ENCODE measurements at regions not wholly inside any gene's neighbourhood (a gene's known extent, or its start where the extent isn't known, plus 50 kb on each side); places are given as distances from the start of the nearest gene placed in this dataset.

- DNase-seq: no peak
Measured at GRCh38 chr7:46468753-46469356, 547.8 kb upstream of the IGFBP3 start.

- DNase-seq: no peak
Measured at GRCh38 chr7:46463170-46463569, 542.1 kb upstream of the IGFBP3 start.

GRCh38 chr7:46461334-46461777, 540.3 kb upstream of the IGFBP3 start:
- no peak for DNase-seq

- DNase-seq: no peak
Measured at GRCh38 chr7:46459942-46460341, 538.9 kb upstream of the IGFBP3 start.

DNA sequence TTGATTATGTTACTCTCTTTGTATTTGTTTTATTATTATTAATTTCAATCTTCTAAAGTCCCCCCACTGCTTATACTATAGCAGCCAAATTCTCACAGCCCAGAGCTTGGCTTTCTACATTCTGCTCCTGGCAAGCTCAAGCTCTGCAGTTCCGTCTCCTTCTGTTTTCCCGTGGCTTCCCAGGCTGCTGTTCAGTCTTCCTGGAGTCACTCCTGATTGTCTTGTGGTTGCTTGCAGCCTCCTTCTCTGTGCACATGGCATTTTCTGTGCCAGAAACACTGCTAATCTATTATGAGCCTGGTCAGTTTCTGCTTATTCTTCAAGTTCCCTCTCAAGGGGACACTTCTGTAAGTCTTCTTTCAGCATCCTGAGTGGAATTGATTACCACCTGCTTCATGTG, 533.7 kb upstream of the IGFBP3 start:
- no peak for DNase-seq

- no peak for DNase-seq
Measured at GRCh38 chr7:46452561-46453135, 531.6 kb upstream of the IGFBP3 start.

GRCh38 chr7:46451846-46452245, 530.8 kb upstream of the IGFBP3 start:
- no peak for DNase-seq

DNA sequence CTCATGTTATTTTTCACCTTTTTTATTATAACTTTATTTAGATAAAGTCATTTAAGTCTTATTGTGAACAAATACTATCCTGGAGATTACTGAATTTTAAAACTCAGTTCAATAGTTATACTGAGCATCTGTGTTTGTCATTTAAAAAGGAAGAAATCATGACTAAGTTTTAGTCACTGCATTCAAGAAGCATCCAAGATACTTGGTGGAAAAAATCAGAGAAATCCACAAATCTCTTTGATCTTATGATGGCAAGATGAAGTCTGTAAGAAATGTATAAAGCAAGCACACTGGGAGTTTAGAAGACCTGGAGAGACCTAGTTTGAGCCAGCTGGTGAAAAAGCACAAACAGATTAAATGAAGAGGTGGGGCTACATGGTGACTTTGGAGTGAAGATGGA, 529.8 kb upstream of the IGFBP3 start:
- DNase-seq: no peak

GRCh38 chr7:46450425-46450824, 529.4 kb upstream of the IGFBP3 start:
- no peak for DNase-seq

GRCh38 chr7:46449743-46450142, 528.7 kb upstream of the IGFBP3 start:
- DNase-seq: no peak

DNA sequence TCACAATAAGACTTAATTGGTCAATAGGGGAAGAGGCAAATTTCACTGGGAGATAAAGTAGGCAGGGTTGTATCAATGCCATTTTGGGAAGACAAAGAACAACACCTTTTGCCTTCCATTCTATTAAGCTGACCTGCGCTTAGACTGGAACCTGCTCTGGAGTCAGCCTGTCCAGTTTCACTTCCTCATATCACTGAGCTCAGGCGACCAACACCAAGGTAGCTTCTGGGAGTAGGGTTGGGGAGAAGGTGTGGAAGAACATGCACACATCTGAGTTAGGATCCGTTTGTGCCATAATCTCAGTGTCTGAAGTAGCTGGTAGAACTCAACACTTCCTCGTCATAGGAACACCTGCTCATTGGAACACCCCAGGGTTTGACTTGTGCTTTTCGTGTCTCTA, 527.4 kb upstream of the IGFBP3 start:
- no peak for DNase-seq

- no peak for DNase-seq
Measured at GRCh38 chr7:46446151-46446550, 525.1 kb upstream of the IGFBP3 start.

- DNase-seq: no peak
Measured at GRCh38 chr7:46444256-46444655, 523.2 kb upstream of the IGFBP3 start.

DNA sequence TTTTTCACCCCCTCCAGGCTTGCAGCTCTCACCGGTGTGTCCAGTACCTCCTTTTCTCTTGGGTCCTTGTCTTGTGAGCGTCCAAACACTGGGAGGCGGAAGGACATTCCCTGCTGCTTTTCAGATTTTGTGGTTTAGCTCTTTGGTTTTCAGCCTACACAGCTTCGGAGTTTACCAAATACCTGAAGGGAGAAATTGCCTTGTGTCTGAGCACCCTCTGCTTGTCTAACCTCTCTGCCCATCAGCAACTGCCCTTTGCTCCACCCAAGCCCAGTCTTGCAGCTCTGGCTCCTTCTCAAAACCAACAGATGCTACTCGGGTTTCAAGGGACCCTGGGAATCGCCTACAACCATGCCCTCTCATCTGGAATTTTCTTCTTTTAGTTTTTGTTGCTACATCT, 519.1 kb upstream of the IGFBP3 start:
- no peak for DNase-seq

- no peak for DNase-seq
Measured at GRCh38 chr7:46432708-46433107, 511.6 kb upstream of the IGFBP3 start.

DNA sequence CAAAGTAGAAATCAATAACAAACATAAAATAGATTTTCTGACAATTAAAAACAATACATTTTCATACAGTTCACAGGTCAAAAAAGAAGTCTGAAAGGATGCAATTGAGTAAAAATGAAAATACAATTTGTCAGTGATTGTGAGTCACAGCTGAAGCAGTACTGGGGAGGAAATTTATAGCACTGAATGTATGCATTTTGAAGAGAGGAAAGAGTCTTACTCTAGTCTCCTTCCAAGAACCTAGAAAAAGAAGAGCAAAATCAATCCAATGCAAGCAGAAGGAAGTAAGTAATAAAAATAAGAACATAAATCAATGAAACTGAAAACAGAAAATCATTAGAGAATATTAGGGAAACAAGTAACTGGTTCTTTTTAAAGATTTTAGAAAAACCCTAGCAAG, 507.2 kb upstream of the IGFBP3 start:
- DNase-seq: no peak

DNA sequence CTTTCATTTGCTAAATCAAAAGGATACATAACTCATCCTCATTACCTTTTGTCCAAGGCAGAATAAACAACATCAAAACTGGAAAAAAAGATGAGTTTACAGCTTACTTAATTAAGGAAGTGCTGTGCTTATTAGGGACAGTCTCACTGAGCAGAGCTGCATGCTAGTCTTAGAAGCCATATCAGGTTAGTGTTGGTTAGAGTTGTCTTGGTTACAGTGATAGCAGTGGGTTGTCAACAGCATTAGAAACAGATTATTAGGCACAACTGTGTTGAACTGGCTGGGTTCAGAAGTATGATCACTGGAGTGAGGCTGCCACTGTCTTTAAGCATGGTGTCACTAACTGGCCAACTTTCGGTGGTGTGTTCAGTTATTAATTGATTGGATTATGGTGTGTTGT, 503.9 kb upstream of the IGFBP3 start:
- DNase-seq: no peak

DNA sequence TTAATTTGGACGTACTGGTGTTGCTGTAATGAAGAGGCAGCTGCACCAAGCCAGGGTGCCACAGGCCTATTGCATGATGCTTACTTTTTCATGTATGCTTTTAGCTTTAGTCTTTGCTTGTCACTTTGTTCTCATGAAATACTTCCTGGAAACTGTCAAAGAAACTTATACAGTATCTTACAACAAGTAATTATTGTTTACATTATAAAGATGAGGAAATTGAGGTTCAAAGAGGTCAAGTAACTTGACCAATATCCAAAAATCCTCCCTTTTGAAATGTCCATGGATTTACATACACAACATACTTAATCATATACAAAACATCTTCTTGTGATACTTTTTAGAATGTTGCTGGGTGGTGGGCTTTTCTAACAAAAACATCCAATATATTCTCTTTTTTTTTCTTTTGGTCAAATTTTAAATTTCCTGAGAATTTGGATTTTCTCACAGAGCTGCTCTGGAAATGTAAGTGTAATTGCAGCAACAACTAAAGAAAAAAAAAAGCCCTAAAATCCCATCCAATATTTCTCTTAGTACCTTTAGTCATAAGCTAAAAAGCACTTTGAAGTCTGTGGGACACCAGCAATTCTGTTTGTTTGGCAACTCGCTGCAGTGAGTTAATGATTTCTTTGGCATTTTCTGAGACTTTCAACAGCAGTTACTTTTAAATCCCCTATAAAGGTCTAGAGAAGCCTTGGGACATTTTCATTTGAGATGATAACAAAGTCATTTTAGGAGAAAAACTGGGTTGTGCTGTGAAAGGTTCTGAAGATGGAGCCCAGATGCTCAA, 500.6 kb upstream of the IGFBP3 start:
- no peak for DNase-seq

- DNase-seq: no peak
Measured at GRCh38 chr7:46414946-46415345, 493.9 kb upstream of the IGFBP3 start.

DNA sequence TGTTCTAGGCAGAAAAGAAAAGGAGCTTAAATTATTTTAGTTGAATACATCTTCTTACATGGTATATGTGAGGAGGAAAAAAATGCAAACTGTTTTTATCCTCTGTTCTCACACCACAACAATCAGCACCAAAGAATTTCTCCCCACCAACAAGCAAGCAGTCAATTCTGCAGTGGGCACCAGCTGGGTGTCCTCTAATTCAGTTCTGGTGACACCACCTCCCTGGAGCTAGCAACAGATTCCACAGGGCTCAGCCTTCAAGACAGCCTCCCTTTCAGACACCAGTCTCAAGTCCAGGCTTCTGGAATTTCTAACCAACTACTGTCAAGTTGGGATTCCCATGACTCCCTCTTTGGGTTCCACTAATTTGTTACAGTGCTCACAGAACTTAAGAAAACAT, 490.2 kb upstream of the IGFBP3 start:
- DNase-seq: no peak

- no peak for DNase-seq
Measured at GRCh38 chr7:46407125-46407524, 486.1 kb upstream of the IGFBP3 start.

DNA sequence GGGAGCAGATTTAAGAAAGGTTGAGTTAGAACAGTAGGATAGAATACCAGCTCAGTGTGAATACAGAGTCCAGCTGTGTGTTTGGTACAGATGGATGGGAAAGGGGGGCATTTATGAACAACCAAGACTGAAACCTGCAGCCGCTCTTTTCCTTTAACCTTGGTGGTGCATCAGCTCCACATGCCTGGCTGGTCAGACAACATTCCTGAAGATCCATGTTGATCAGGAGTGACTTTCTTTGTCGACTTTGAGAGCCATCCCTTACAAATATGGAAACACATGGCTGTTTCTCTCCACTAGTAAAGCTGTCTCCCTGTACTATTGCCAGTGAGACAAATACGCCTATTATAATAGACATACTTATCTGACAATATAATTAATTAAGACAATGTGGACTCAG, 476.5 kb upstream of the IGFBP3 start:
- DNase-seq: no peak

GRCh38 chr7:46396481-46396880, 475.4 kb upstream of the IGFBP3 start:
- no peak for DNase-seq

GRCh38 chr7:46393142-46393541, 472.1 kb upstream of the IGFBP3 start:
- no peak for DNase-seq

All from kidney glomerular epithelial cell (primary cell).